Calu3 (cell line): ENCODE measurements at regions not wholly inside any gene's neighbourhood (a gene's known extent, or its start where the extent isn't known, plus 50 kb on each side); places are given as distances from the start of the nearest gene placed in this dataset.
"Not testable (repeated sequence)": the region's sequence is repeated elsewhere in the genome, so short reads cannot be mapped to it uniquely, and the experiment has no call there.

ENCODE experiments used
- BruUV-seq: library from RNA; stranded (reverse); fragments of 400-500 nt; replicated peaks from 2 replicates; lab custom pipeline; 2021; lab: Mats Ljungman, UMichigan
- CTCF ChIA-PET: fragments of 300-600 bp; sonication (Branson Sonifier 250); formaldehyde crosslinking; loops from one replicate; lab custom pipeline; 2022; ENCODE audit warnings: antibody characterized with exemption; lab: Charles Lee
- DNase-seq: peaks from one replicate; pipeline ENCODE4 v3.0.0; 2022
- H3K27ac Mint-ChIP-seq: one replicate; pipeline ENCODE4 v1.8.0; 2022; ENCODE audit warnings: mixed read lengths; ENCODE audit not compliant: unreplicated experiment
- H3K27me3 Mint-ChIP-seq: one replicate; pipeline ENCODE4 v1.8.0; 2022; ENCODE audit warnings: mixed read lengths; ENCODE audit not compliant: unreplicated experiment
- H3K36me3 Mint-ChIP-seq: one replicate; pipeline ENCODE4 v1.8.0; 2022; ENCODE audit warnings: mild to moderate bottlenecking, moderate library complexity, mixed read lengths; ENCODE audit not compliant: insufficient read depth, unreplicated experiment
- H3K4me1 Mint-ChIP-seq: one replicate; pipeline ENCODE4 v1.8.0; 2022; ENCODE audit warnings: mild to moderate bottlenecking, low read depth, mixed read lengths; ENCODE audit not compliant: unreplicated experiment
- H3K4me3 Mint-ChIP-seq: one replicate; pipeline ENCODE4 v1.8.0; 2022; ENCODE audit warnings: mild to moderate bottlenecking, low read depth, moderate library complexity, mixed read lengths; ENCODE audit not compliant: unreplicated experiment
- H3K9me3 Mint-ChIP-seq: one replicate; pipeline ENCODE4 v1.8.0; 2022; ENCODE audit warnings: low read depth, mixed read lengths; ENCODE audit not compliant: unreplicated experiment
- CTCF ChIP-seq: fragments of 200-600 bp; IDR thresholded peaks from one replicate; pipeline ENCODE4 v1.8.0; 2022; ENCODE audit warnings: antibody characterized with exemption; ENCODE audit not compliant: unreplicated experiment
- intact Hi-C: fragments of 100-400 bp; cut with micrococcal nuclease; formaldehyde crosslinking; loops from one replicate; pipeline ENCODE4 v1.10.0; 2022; ENCODE audit not compliant: unreplicated experiment

DNA sequence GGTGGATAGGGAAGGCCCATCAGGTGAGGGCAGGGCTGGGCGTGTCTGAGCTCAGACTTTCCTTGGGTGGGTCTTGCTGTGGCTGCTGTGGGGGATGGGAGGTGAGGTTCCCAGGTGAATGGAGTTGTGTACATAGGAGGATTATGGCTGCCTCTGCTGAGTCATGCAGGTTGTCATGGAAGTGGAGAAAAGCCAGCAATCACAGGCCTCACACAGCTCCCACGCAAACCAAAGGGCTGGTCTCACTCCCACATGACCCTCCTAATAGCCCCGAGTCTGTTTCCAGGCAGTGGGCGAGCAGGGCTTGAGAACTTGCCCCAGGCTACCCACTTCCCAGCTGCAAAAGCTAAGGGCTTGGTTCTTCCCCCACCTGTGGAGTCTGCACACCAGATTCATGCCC lies 149.5 kb downstream of the IPO8 start:
- H3K27ac Mint-ChIP-seq, result no peak overlapping the region
- intact Hi-C loops, result no loop called here
- peaks cover 5% of the 10 kb centered on the region for H3K9me3 Mint-ChIP-seq
- H3K36me3 Mint-ChIP-seq, result no peaks in the 10 kb centered on the region
- H3K27me3 Mint-ChIP-seq, result no peaks in the 10 kb centered on the region
- no peak for DNase-seq
- no peak for TF ChIP-seq CTCF
- no peak overlapping the region for H3K4me3 Mint-ChIP-seq
- no TSS peak for BruUV-seq
- CTCF ChIA-PET, result interaction anchor here (0.7 kb wide), 1 partner anchor 47 kb away, joined by 5 read pairs; no protein-coding TSS in a partner anchor
- H3K4me1 Mint-ChIP-seq, result no peaks in the 10 kb centered on the region

GRCh38 chr12:30544704-30545103 lies 151.0 kb downstream of the IPO8 start:
- DNase-seq, H3K27me3 Mint-ChIP-seq, H3K9me3 Mint-ChIP-seq, H3K27ac Mint-ChIP-seq, intact Hi-C loops, H3K36me3 Mint-ChIP-seq, CTCF ChIA-PET, H3K4me3 Mint-ChIP-seq, H3K4me1 Mint-ChIP-seq, BruUV-seq: not testable (repeated sequence)

GRCh38 chr12:30537228-30537627 lies 158.4 kb downstream of the IPO8 start:
- H3K27ac Mint-ChIP-seq, result no peak overlapping the region
- TF ChIP-seq CTCF, result no peak
- H3K4me3 Mint-ChIP-seq, result no peak overlapping the region
- CTCF ChIA-PET, result no interaction called here
- H3K36me3 Mint-ChIP-seq, result no peaks in the 10 kb centered on the region
- intact Hi-C loops, result no loop called here
- H3K27me3 Mint-ChIP-seq, result no peaks in the 10 kb centered on the region
- no peak for DNase-seq
- H3K4me1 Mint-ChIP-seq, result no peaks in the 10 kb centered on the region
- BruUV-seq, result no TSS peak
- no peaks in the 10 kb centered on the region for H3K9me3 Mint-ChIP-seq

DNA sequence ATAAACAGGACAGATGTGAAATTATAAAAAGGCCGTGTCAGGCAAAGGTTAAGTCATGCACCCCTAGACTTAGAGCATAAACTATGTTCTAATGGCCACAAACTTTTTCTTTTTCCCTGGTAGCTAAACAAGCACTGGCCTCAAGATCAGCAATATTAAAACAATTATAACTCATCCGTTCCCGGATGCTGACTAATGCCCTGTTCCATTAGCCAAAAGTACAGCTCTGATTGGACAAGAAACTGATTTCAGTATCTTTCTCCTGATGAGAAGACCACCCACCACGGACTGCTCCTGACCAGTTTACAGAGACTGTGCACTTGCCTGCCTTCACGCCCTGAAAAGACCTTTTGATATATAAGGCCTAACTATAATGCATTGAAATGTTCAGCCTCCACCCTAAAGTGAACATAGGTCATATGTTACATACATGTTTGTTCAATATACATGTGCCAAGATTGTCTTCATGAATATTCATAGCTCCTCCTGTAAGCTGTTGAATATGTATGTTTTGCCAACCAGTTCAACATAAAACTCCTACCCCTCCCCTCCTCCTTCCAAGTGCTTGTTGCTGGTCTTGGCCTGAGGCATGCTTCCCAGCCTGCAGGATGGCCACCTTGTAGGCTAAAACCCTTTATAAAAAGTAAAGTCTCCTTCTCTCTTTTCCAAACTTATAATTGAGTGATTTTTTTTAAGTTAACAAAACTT lies 162.0 kb downstream of the IPO8 start:
- CTCF ChIA-PET, result no interaction called here

More for the DNA sequence above, 162.0 kb downstream of the IPO8 start:
- Mint-ChIP-seq H3K36me3 (no peaks in the 10 kb centered on the region), H3K27ac (no peak overlapping the region), H3K4me1 (no peaks in the 10 kb centered on the region), H3K4me3 (no peak overlapping the region), H3K9me3 (no peaks in the 10 kb centered on the region), H3K27me3 (no peaks in the 10 kb centered on the region)
- TF ChIP-seq CTCF, result no peak
- no peak for DNase-seq
- intact Hi-C loops, result no loop called here
- no TSS peak for BruUV-seq
